ENCODE measurements at regions not wholly inside any gene's neighbourhood (a gene's known extent, or its start where the extent isn't known, plus 50 kb on each side); places are given as distances from the start of the nearest gene placed in this dataset.

DNA sequence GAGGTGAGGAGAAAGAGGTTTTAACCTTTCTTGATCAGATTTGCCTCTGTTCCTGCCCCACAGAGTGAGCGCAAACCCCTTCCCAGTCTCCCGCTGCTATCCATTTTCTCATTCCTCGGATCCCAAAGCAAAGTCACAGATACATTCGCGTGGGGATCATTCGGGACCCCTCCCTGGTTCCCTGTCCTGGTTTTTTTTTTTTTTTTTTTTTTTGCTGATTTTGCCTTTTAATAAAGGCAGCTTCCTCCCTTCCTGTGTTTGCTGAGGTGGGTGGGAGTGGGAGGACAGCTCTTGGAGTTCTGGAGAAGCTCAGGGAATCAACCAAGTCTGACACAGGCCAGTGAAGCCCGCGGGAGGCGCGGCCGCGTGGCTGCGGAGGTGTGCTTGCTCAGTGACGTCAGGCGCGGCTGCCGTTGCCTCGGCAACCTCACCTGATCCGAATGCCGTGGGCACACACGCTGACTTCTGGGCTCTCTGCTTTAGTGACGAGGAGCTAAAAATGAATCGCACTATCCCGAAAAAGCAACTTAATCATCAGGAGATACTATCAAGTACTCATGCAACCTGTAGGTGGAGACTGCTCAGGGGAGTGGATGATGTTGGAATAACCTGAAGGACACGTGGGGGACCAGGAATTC, 106.4 kb downstream of the TBX19 start:
- TF ChIP-seq POLR2A (IDR thresholded peaks at IDR 0.05) = no peak
- TF ChIP-seq, protein P1, sequence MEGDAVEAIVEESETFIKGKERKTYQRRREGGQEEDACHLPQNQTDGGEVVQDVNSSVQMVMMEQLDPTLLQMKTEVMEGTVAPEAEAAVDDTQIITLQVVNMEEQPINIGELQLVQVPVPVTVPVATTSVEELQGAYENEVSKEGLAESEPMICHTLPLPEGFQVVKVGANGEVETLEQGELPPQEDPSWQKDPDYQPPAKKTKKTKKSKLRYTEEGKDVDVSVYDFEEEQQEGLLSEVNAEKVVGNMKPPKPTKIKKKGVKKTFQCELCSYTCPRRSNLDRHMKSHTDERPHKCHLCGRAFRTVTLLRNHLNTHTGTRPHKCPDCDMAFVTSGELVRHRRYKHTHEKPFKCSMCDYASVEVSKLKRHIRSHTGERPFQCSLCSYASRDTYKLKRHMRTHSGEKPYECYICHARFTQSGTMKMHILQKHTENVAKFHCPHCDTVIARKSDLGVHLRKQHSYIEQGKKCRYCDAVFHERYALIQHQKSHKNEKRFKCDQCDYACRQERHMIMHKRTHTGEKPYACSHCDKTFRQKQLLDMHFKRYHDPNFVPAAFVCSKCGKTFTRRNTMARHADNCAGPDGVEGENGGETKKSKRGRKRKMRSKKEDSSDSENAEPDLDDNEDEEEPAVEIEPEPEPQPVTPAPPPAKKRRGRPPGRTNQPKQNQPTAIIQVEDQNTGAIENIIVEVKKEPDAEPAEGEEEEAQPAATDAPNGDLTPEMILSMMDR (IDR thresholded peaks at IDR 0.05) = no peak
